GM12864 (cell line): ENCODE measurements at regions not wholly inside any gene's neighbourhood (a gene's known extent, or its start where the extent isn't known, plus 50 kb on each side); places are given as distances from the start of the nearest gene placed in this dataset.

Source experiments
- DNase-seq: peaks from one replicate; pipeline ENCODE4 v3.0.0-alpha.2; 2011; ENCODE audit warnings: low read depth
- H3K4me3 ChIP-seq: 2 replicates; pipeline ENCODE4 v1.5.1; 2011; ENCODE audit warnings: mild to moderate bottlenecking, low read depth, low read length, control low read depth
- TF ChIP-seq, protein P1 (sequence below): IDR thresholded peaks from 2 replicates; pipeline ENCODE4 v1.5.1; 2011; ENCODE audit warnings: low read depth, mild to moderate bottlenecking, moderate library complexity, low read length, control low read depth, inconsistent platforms; ENCODE audit errors: missing control alignments

GRCh38 chr2:39524061-39524460 is 87.0 kb upstream of the MAP4K3 start:
- no peak for DNase-seq
- H3K4me3 ChIP-seq = no peak overlapping the region
- TF ChIP-seq, protein P1, sequence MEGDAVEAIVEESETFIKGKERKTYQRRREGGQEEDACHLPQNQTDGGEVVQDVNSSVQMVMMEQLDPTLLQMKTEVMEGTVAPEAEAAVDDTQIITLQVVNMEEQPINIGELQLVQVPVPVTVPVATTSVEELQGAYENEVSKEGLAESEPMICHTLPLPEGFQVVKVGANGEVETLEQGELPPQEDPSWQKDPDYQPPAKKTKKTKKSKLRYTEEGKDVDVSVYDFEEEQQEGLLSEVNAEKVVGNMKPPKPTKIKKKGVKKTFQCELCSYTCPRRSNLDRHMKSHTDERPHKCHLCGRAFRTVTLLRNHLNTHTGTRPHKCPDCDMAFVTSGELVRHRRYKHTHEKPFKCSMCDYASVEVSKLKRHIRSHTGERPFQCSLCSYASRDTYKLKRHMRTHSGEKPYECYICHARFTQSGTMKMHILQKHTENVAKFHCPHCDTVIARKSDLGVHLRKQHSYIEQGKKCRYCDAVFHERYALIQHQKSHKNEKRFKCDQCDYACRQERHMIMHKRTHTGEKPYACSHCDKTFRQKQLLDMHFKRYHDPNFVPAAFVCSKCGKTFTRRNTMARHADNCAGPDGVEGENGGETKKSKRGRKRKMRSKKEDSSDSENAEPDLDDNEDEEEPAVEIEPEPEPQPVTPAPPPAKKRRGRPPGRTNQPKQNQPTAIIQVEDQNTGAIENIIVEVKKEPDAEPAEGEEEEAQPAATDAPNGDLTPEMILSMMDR = no peak

GRCh38 chr2:39524756-39525635 is 87.9 kb upstream of the MAP4K3 start:
- no peak overlapping the region for H3K4me3 ChIP-seq
- DNase-seq = no peak
- TF ChIP-seq, protein P1 = no peak

DNA sequence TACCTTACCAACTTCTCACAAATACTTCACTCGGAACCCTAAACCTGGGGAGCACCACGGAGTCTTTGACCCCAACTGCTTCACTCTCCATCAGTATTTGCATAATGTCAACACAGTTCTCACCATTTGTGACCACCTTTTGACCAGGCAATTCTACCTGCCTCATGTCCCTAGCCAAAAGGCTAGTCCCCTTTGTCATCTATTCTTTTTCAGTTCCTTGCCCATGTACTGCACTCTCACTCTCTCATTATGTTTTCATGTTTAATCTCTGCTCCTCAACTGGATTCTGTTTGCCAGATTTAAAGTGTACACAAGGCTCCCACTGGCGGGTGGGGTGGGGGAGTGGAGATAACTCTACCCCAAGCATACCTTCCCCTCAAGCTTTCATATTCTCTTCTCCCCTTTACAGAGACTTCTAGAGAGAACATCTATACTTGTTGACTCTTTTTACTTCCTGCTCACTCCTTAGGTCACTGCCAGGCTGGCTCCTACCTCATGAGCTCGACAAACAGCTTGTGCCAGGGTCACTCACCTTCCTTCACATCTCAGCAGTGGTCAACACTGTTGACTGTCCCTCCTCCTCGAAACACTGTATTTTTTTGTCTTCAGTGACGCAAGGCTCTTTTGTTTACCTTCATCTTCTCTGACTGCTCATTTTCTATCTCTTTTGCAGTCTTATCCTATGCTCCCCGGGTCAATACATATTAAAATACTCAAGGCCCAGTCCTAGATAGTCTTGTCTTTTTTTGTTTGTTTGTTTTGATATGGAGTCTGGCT is 88.7 kb upstream of the MAP4K3 start:
- no peak overlapping the region for H3K4me3 ChIP-seq
- no peak for DNase-seq
- TF ChIP-seq, protein P1 = no peak

- TF ChIP-seq, protein P1 = no peak
- H3K4me3 ChIP-seq = no peak overlapping the region
- no peak for DNase-seq
Observed at GRCh38 chr2:39528701-39529100, 91.6 kb upstream of the MAP4K3 start.

DNA sequence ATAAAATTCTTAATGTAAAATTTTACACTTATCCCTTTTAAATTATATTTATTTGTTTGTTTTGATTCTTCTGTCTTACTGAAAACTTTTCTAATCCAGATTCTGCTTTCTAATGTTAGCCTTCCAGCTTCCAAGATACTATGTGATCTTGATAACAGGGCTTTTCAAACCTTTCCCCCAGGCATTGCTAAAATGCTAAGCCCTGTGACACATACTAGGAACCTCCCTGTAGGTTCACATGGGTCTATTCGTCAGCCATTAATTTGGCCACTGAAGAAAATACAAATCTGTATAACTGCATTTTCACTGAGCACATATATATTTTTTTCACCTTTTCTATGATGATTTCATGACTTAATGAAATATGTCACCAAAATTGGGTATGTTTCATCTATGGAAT is 92.8 kb upstream of the MAP4K3 start:
- TF ChIP-seq, protein P1 = no peak
- DNase-seq = no peak
- no peak overlapping the region for H3K4me3 ChIP-seq

DNA sequence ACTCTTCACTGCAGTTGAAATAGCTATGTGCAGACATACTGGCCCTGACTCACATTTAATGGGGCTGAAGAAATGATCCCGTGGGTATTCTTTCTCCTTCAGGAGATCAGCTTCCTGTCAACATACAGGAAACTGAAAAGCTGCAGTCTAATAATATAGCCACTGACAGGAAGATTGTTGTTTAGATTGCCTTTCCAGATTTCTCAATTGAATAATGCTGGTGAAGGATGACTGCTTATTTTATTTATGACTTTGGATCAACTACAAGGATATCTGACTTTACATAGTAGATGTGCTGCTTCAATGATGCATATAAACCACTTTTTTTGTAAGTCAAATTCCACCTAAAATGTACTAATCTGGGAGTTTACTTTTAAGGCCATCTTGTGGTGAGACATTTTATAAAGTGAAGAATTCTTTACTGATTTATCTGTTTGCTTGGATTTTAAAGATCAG is 93.4 kb upstream of the MAP4K3 start:
- H3K4me3 ChIP-seq = no peak overlapping the region
- DNase-seq = no peak
- TF ChIP-seq, protein P1 = no peak
